ENCODE measurements at regions not wholly inside any gene's neighbourhood (a gene's known extent, or its start where the extent isn't known, plus 50 kb on each side); places are given as distances from the start of the nearest gene placed in this dataset.

GRCh38 chr18:29648891-29649290, 1393.7 kb downstream of the DSC3 start:
- Histone ChIP-seq H3K27me3 (replicated peaks in 1 of 2; ENCODE audit: control insufficient read depth in 2 of 2, insufficient read depth in 2 of 2, low read length in 1 of 2) (no peaks in the 10 kb centered on the region), H3K27ac (ENCODE audit: control insufficient read depth, insufficient read depth) (no peak overlapping the region), H4K20me1 (ENCODE audit: control insufficient read depth, insufficient read depth) (no peaks in the 10 kb centered on the region), H3K9ac (ENCODE audit: control insufficient read depth, insufficient read depth, low read length) (no peak overlapping the region), H2AFZ (ENCODE audit: control insufficient read depth, low read depth, low read length) (no peak overlapping the region), H3K36me3 (ENCODE audit: control insufficient read depth in 2 of 2, insufficient read depth in 2 of 2, low read length in 1 of 2) (no peaks in the 10 kb centered on the region), H3K79me2 (ENCODE audit: control insufficient read depth, insufficient read depth, low read length) (no peaks in the 10 kb centered on the region), H3K9me3 (replicated peaks; ENCODE audit: control insufficient read depth, insufficient read depth, low read length) (no peaks in the 10 kb centered on the region), H3K4me2 (ENCODE audit: control insufficient read depth, insufficient read depth) (no peak overlapping the region), H3K4me3 (no peak overlapping the region), H3K4me1 (ENCODE audit: control insufficient read depth, insufficient read depth, low read length) (no peaks in the 10 kb centered on the region)
- CTCF ChIA-PET, result no interaction called here
- ATAC-seq (no peak), DNase-seq (ENCODE audit: low read depth, low spot score) (no peak), FAIRE-seq (no peak)
- POLR2A ChIA-PET, result no interaction called here
- TF ChIP-seq NFXL1 (IDR thresholded peaks at IDR 0.05; ENCODE audit: borderline replicate concordance), result no peak
- no peak for TF ChIP-seq USF1 (IDR thresholded peaks at IDR 0.05; ENCODE audit: borderline replicate concordance, extremely low read length, insufficient read depth, low read depth, low read length)
- TF ChIP-seq SMAD1 (IDR thresholded peaks at IDR 0.05; ENCODE audit: low read depth, partially characterized antibody), result no peak
- no peak for TF ChIP-seq MEF2B (IDR thresholded peaks at IDR 0.05; ENCODE audit: partially characterized antibody, poor library complexity, severe bottlenecking)
- TF ChIP-seq RELB (IDR thresholded peaks at IDR 0.05; ENCODE audit: low read depth), result no peak
- no peak for TF ChIP-seq CTCF (IDR thresholded peaks at IDR 0.05 in 2 of 3, conservative IDR thresholded peaks at IDR 0.05 in 1 of 3; ENCODE audit: control insufficient read depth in 2 of 3, extremely low read depth in 1 of 3, insufficient read depth in 1 of 3, low read depth in 3 of 3, low read length in 3 of 3)
- no peak for TF ChIP-seq POU2F2 (IDR thresholded peaks at IDR 0.05; ENCODE audit: borderline replicate concordance, low read depth, low read length)
- no peak for TF ChIP-seq FOXK2 (IDR thresholded peaks at IDR 0.05)
- no peak for TF ChIP-seq CBX5 (IDR thresholded peaks at IDR 0.05; ENCODE audit: low read depth)
- no peak for TF ChIP-seq FOXM1 (IDR thresholded peaks at IDR 0.05; ENCODE audit: low read depth, low read length)
- TF ChIP-seq BCLAF1 (IDR thresholded peaks at IDR 0.05), result no peak
- TF ChIP-seq SREBF2 (IDR thresholded peaks at IDR 0.05; ENCODE audit: low read length), result no peak
- no peak for TF ChIP-seq KLF5 (IDR thresholded peaks at IDR 0.05; ENCODE audit: partially characterized antibody)
- TF ChIP-seq EZH2 (IDR thresholded peaks at IDR 0.05; ENCODE audit: borderline replicate concordance, control insufficient read depth, low read depth, low read length), result no peak
- TF ChIP-seq SIX5 (IDR thresholded peaks at IDR 0.05; ENCODE audit: low read depth, low read length, severe bottlenecking), result no peak
- TF ChIP-seq TCF7 (IDR thresholded peaks at IDR 0.05; ENCODE audit: borderline replicate concordance), result no peak
- WGBS (ENCODE audit: insufficient coverage, insufficient replicate concordance, low lambda C conversion rate, missing lambda C conversion rate), result 4% methylated on average over 1 of the region's 1 CpG
- RAD21 ChIA-PET (ENCODE audit: unreplicated experiment), result no interaction called here
- SMC1A ChIA-PET (ENCODE audit: uncharacterized antibody, unreplicated experiment), result no interaction called here
- in situ Hi-C loops (cut with MboI), result no loop called here
- no TSS peak for BruUV-seq (replicated peaks)
- intact Hi-C loops (cut with micrococcal nuclease; ENCODE audit: unreplicated experiment), result no loop called here
